GM12874 (cell line): ENCODE measurements at regions not wholly inside any gene's neighbourhood (a gene's known extent, or its start where the extent isn't known, plus 50 kb on each side); places are given as distances from the start of the nearest gene placed in this dataset.

Experiments
- TF ChIP-seq, protein P1 (sequence below): IDR thresholded peaks from 2 replicates; pipeline ENCODE4 v1.5.1; 2011; ENCODE audit warnings: low read depth, mild to moderate bottlenecking, control low read depth, low read length, moderate library complexity; ENCODE audit not compliant: insufficient read depth

DNA sequence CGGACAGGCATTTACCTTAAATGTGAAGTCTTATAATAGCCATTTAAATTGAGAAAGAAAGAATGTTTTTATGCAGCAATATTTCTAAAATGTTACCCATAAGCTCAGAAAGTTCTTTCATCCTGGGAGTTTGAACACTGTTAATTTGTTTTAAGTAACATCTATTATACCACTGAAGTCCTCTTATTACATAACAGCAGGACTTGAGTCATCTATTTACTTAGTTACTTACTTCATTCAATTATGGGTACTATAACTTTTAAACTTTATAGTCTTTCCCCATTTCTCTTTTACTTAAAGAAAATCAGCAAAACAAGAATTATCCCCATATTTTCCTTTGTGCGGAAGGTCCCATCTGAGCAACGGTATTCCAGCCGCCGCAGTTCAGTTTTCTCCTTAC, 473.1 kb downstream of the ETNK1 start:
- TF ChIP-seq, protein P1, sequence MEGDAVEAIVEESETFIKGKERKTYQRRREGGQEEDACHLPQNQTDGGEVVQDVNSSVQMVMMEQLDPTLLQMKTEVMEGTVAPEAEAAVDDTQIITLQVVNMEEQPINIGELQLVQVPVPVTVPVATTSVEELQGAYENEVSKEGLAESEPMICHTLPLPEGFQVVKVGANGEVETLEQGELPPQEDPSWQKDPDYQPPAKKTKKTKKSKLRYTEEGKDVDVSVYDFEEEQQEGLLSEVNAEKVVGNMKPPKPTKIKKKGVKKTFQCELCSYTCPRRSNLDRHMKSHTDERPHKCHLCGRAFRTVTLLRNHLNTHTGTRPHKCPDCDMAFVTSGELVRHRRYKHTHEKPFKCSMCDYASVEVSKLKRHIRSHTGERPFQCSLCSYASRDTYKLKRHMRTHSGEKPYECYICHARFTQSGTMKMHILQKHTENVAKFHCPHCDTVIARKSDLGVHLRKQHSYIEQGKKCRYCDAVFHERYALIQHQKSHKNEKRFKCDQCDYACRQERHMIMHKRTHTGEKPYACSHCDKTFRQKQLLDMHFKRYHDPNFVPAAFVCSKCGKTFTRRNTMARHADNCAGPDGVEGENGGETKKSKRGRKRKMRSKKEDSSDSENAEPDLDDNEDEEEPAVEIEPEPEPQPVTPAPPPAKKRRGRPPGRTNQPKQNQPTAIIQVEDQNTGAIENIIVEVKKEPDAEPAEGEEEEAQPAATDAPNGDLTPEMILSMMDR: no peak

DNA sequence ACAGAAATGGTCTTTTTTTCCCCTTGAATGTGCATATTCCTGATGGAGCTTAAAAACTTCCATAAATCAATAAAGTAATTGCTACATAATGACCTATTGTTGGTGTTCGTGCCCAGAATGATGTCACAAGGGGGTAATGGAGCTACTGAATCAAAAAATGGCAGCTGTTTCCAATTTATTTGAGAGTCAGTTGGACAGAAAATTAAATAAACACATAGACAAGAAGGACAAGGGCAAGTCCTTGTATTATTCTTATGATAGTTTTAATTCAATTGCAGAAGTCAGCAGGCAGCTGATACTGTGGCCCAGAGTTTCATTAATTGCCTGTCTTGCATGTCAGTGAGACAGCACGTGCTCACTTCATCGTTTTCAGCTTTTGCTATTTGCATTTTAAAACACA, 473.5 kb downstream of the ETNK1 start:
- TF ChIP-seq, protein P1: no peak

GRCh38 chr12:23099104-23099503, 474.1 kb downstream of the ETNK1 start:
- TF ChIP-seq, protein P1: no peak

DNA sequence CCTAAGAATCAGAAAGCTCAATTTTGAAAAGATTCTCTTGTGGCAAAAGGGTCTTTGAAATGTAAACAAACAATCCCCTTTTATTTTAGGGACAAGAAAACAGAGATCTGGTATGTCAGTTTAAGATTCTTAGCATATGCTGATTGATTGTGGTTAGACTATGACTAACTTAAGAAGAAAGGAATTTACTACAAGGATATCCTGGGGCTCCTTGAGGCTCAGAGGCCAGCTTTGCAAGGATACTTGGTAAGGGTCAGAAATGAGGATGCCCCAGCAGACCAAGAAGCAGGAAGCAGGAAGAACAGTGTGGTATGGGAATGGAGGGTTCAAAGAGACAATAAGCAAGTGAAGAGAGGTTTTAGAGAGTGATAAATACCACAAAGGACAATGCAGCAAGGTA, 474.6 kb downstream of the ETNK1 start:
- TF ChIP-seq, protein P1: no peak

DNA sequence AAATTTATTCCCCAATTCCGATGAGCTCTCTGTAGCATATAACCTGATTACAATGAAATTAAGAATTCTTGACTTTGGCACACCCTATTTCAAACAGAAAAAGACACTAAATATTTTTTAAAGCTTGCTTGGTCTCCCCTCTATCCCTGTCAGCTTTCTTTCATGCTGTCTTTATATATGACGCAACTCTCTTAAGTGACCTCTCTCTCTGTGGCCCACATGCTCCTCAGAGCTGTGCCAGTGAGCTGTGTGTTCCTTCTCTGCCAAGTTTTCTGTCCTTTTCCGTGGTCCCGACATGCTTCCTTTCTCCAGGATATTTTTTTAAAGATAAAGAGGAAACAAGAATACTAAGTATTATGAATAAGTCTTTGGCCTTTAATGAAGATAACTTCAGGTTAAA, 484.0 kb downstream of the ETNK1 start:
- TF ChIP-seq, protein P1: no peak

- TF ChIP-seq, protein P1: no peak
These were observed 488.8 kb downstream of the ETNK1 start for GRCh38 chr12:23113781-23114180.

GRCh38 chr12:23115984-23116383, 491.0 kb downstream of the ETNK1 start:
- TF ChIP-seq, protein P1: no peak

- TF ChIP-seq, protein P1: no peak
These were observed 501.8 kb downstream of the ETNK1 start for GRCh38 chr12:23126794-23127193.
